Retinal pigment epithelial cell (primary cell): ENCODE measurements at regions not wholly inside any gene's neighbourhood (a gene's known extent, or its start where the extent isn't known, plus 50 kb on each side); places are given as distances from the start of the nearest gene placed in this dataset.

Experiments
- DNase-seq: peaks from one replicate; pipeline ENCODE4 v3.0.0-alpha.2; 2010; ENCODE audit warnings: low read depth
- H3K4me3 ChIP-seq: 2 replicates; pipeline ENCODE4 v1.5.1; 2011; ENCODE audit warnings: mild to moderate bottlenecking, low read length, control low read depth, moderate library complexity
- TF ChIP-seq, protein P1 (sequence below): conservative IDR thresholded peaks from 2 replicates; pipeline ENCODE4 v1.5.1; 2011; ENCODE audit warnings: low read depth, low read length, control low read depth, inconsistent platforms

DNA sequence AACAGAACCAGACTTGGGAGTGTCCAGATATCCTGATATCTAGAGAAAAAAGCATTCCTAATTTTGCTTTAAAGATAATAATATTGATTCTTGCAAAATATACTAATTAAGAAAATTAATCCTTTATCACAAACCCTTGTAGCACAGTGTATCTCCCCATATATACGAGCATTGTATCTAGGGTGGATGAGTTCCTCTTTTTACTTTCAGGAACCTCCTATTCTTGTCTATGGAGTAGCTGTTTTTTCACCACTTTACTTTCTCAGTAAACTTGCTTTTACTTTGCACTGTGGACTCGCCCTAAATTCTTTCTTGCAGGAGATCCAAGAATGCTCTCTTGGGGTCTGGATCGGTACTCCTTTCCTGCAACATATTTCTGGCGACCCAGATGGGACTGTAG is 103.9 kb downstream of the GLUD2 start:
- DNase-seq, result no peak
- H3K4me3 ChIP-seq, result no peak overlapping the region
- TF ChIP-seq, protein P1, sequence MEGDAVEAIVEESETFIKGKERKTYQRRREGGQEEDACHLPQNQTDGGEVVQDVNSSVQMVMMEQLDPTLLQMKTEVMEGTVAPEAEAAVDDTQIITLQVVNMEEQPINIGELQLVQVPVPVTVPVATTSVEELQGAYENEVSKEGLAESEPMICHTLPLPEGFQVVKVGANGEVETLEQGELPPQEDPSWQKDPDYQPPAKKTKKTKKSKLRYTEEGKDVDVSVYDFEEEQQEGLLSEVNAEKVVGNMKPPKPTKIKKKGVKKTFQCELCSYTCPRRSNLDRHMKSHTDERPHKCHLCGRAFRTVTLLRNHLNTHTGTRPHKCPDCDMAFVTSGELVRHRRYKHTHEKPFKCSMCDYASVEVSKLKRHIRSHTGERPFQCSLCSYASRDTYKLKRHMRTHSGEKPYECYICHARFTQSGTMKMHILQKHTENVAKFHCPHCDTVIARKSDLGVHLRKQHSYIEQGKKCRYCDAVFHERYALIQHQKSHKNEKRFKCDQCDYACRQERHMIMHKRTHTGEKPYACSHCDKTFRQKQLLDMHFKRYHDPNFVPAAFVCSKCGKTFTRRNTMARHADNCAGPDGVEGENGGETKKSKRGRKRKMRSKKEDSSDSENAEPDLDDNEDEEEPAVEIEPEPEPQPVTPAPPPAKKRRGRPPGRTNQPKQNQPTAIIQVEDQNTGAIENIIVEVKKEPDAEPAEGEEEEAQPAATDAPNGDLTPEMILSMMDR, result no peak

DNA sequence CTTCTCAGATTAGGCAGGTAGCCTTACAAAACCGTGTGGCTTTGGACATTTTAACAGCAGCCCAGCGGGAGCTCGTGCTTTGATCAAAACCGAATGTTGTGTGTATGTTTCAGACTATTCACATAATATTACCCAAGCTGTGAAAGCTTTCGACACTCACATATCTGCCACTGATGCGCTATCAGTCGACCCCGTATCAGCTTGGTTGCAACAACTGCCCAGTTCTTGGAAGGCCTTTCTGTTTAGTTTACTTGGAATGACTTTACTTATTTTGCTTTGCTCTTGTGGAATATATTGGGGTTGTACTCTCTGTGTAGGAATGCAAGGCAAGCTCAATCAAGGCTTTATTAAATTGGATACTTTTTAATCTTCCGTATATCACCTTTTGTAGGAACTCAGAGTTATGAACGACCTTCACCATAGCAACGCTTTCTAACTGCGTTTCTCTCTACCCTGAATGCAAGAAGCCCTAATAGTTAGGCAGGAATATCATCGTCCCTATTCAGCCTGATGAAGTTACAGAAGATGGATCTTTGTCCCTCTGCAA is 107.5 kb downstream of the GLUD2 start:
- TF ChIP-seq, protein P1, result no peak

DNA sequence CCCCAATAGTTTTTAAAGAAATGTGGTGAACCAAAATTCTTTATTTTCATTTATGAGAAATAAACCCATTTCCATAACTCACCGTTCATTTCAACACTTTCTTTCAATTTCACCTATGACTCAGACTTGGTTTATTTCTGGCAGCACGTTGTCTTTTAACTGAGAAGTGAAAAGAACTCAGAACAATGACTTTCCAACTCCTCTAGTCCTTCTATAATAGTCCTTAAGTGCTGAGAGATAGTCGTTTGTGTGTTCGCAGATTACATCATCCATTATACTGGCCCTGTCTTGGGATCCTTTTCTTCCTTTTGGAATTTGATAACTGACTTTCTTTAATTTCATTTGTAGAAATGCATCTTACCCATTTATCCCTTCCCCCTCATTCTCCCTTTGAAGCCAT is 113.6 kb downstream of the GLUD2 start:
- TF ChIP-seq, protein P1, result no peak
- no peak for DNase-seq
- no peak overlapping the region for H3K4me3 ChIP-seq

More for the DNA sequence above, 107.5 kb downstream of the GLUD2 start:
- no peak overlapping the region for H3K4me3 ChIP-seq
- no peak for DNase-seq

DNA sequence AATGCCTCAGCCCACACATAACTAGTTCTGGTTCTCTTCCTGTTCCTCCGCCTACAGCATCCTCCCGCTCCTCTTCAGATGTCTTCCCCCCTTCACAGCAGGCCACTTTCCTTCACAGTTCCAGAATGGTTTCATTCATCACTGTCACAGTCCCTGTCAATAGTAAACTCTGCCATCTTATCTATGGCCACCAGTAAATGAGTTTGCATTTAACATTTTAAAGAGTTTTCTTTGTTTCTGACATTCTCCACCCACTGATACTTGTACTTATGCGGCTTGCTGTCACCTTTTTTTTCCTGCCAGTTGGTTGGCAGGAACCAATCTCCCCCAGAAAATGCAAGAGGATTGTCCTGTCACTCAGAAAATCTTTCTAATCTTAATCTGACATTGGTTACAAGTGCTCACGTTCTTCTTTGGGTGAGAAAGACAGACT is 114.1 kb downstream of the GLUD2 start:
- TF ChIP-seq, protein P1, result no peak
- DNase-seq, result no peak
- H3K4me3 ChIP-seq, result no peak overlapping the region

DNA sequence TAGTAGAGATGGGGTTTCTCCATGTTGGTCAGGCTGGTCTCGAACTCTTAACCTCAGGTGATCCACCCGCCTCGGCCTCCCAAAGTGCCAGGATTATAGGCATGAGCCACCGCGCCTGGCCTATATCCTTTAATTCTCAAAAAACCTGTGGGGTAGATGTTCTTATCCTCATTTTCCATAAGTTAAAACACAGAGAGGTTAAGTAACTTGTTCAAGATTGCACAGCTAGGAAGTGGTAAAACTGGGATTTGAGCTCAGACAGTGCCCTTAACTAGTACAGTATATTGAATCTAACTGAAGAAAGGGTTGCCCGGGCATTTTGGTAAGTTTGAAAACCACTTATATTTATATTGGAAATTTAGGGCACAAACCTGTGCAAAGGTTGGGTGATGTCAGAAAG is 116.0 kb downstream of the GLUD2 start:
- no peak for DNase-seq
- TF ChIP-seq, protein P1, result no peak
- H3K4me3 ChIP-seq, result no peak overlapping the region

DNA sequence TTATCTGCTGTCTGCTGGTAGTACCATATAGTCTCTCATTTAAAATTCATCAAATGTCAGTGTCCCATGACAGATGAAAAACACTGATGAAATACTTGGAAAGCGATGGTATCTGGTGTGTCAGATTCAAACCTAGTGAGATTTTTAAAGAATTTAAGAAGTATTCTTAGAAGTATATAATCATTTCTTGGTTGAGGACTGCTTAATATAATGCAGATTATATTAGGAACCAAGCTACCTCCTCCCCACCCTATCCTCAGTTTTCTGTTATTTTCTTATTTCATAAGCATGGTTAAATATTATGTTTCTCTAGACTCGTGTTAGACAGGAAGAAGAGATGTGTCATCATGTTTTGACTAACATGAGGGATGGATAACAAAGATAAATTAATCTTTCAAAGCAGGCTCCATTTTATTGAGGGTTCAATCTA is 118.5 kb downstream of the GLUD2 start:
- H3K4me3 ChIP-seq, result no peak overlapping the region
- no peak for DNase-seq
- TF ChIP-seq, protein P1, result no peak
